BE2C (cell line): ENCODE measurements at regions not wholly inside any gene's neighbourhood (a gene's known extent, or its start where the extent isn't known, plus 50 kb on each side); places are given as distances from the start of the nearest gene placed in this dataset.
A peak's percentile ranks its signal among the peaks of the same experiment; 100 is the strongest.

Source experiments
- DNase-seq: peaks from one replicate; pipeline ENCODE4 v3.0.0-alpha.2; 2020
- H3K27me3 ChIP-seq: fragments of 250-450 bp; sonication (Bioruptor Pico); 2 replicates; pipeline ENCODE4 v1.5.1; 2020; ENCODE audit warnings: mild to moderate bottlenecking
- H3K36me3 ChIP-seq: fragments of 250-450 bp; sonication (Bioruptor Pico); 2 replicates; pipeline ENCODE4 v1.5.1; 2020; ENCODE audit warnings: mild to moderate bottlenecking
- H3K4me1 ChIP-seq: fragments of 250-450 bp; sonication (Bioruptor Pico); 2 replicates; pipeline ENCODE4 v1.5.1; 2020
- H3K4me3 ChIP-seq: 2 replicates; pipeline ENCODE4 v1.5.1; 2011; ENCODE audit warnings: low read depth, low read length
- H3K9me3 ChIP-seq: fragments of 250-450 bp; sonication (Bioruptor Pico); 2 replicates; pipeline ENCODE4 v1.5.1; 2020
- TF ChIP-seq, protein P1 (sequence below): IDR thresholded peaks from 2 replicates; pipeline ENCODE4 v1.5.1; 2012; ENCODE audit warnings: mild to moderate bottlenecking, low read depth, low read length

- H3K4me3 ChIP-seq: no peak overlapping the region
- TF ChIP-seq, protein P1, sequence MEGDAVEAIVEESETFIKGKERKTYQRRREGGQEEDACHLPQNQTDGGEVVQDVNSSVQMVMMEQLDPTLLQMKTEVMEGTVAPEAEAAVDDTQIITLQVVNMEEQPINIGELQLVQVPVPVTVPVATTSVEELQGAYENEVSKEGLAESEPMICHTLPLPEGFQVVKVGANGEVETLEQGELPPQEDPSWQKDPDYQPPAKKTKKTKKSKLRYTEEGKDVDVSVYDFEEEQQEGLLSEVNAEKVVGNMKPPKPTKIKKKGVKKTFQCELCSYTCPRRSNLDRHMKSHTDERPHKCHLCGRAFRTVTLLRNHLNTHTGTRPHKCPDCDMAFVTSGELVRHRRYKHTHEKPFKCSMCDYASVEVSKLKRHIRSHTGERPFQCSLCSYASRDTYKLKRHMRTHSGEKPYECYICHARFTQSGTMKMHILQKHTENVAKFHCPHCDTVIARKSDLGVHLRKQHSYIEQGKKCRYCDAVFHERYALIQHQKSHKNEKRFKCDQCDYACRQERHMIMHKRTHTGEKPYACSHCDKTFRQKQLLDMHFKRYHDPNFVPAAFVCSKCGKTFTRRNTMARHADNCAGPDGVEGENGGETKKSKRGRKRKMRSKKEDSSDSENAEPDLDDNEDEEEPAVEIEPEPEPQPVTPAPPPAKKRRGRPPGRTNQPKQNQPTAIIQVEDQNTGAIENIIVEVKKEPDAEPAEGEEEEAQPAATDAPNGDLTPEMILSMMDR: no peak
- H3K9me3 ChIP-seq: no peaks in the 10 kb centered on the region
- no peaks in the 10 kb centered on the region for H3K36me3 ChIP-seq
- no peaks in the 10 kb centered on the region for H3K4me1 ChIP-seq
- no peak for DNase-seq
- no peaks in the 10 kb centered on the region for H3K27me3 ChIP-seq
These were observed 1321.4 kb downstream of the SLITRK1 start for GRCh38 chr13:82560889-82561288.

- Histone ChIP-seq H3K4me3 (no peak overlapping the region), H3K9me3 (no peaks in the 10 kb centered on the region), H3K27me3 (no peaks in the 10 kb centered on the region), H3K4me1 (peaks cover 13% of the 10 kb centered on the region), H3K36me3 (no peaks in the 10 kb centered on the region)
- DNase-seq: no peak
- TF ChIP-seq, protein P1: no peak
These were observed 1359.4 kb downstream of the SLITRK1 start for GRCh38 chr13:82522872-82523271.

GRCh38 chr13:82506805-82507414, 1375.4 kb downstream of the SLITRK1 start:
- TF ChIP-seq, protein P1: no peak
- DNase-seq: no peak
- H3K4me3 ChIP-seq: no peak overlapping the region
- H3K4me1 ChIP-seq: no peaks in the 10 kb centered on the region
- H3K27me3 ChIP-seq: no peaks in the 10 kb centered on the region
- no peaks in the 10 kb centered on the region for H3K36me3 ChIP-seq
- no peaks in the 10 kb centered on the region for H3K9me3 ChIP-seq

DNA sequence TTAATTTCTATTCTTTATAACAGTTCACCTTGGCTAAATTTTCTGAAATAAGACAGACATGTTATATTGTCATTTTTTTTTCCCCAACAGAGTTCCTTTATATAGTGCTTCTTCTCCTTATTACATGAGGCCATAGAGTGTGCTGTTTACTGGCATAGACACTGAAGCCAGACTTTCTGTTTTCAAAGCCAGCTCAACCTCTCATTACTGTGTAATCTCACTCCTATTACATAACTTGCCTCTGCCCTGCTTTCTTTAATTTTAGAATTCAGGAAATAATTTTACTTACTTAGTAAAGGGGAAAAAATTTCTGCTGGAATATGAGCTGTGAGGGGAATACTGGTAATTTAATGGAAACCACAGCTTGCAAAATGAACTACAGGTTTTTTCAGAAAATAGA, 1380.4 kb downstream of the SLITRK1 start:
- H3K36me3 ChIP-seq: no peaks in the 10 kb centered on the region
- no peak for DNase-seq
- no peaks in the 10 kb centered on the region for H3K9me3 ChIP-seq
- TF ChIP-seq, protein P1: no peak
- H3K4me3 ChIP-seq: no peak overlapping the region
- H3K27me3 ChIP-seq: no peaks in the 10 kb centered on the region
- no peaks in the 10 kb centered on the region for H3K4me1 ChIP-seq

DNA sequence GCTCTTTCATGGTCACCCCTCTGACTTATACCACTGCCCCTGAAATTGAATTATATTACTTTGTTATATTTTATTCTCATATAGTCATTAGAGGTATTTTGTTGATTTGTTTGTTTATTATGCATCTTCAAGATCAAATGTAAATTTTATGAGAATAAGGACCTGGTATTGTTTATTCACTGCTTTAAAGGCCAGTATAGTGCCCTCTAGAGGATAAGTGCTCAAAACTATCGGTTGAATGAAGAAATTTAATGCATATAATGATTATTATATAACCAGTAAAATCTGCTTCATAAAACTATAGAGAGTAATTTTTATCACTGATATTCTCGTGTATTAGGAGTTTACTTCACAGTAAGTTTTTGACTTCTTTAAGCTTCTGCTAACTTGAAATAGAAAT, 1401.9 kb downstream of the SLITRK1 start:
- no peak overlapping the region for H3K4me3 ChIP-seq
- no peaks in the 10 kb centered on the region for H3K9me3 ChIP-seq
- H3K36me3 ChIP-seq: no peaks in the 10 kb centered on the region
- H3K4me1 ChIP-seq: no peaks in the 10 kb centered on the region
- TF ChIP-seq, protein P1: peak; percentile 57
- H3K27me3 ChIP-seq: no peaks in the 10 kb centered on the region
- DNase-seq: no peak

DNA sequence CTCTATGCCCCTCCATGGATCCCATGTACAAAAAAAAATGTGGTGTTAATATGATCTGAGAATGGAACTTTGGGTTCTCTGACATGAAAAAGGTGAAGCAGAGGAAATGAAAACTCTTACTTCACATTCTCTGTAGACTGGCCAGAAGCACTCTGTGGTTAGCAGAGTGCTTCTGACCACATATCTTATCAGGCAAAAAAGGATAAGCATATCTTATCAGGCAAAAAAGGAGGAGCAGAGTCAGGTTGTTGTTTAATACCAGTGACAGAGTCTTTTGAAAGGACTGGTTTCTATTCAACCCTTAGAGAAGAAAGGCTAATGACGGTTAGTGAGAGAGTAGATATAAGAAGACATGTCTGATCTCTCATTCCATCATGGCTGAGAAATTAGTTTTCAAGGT, 1404.8 kb downstream of the SLITRK1 start:
- TF ChIP-seq, protein P1: no peak
- no peaks in the 10 kb centered on the region for H3K27me3 ChIP-seq
- no peaks in the 10 kb centered on the region for H3K4me1 ChIP-seq
- H3K4me3 ChIP-seq: no peak overlapping the region
- no peaks in the 10 kb centered on the region for H3K36me3 ChIP-seq
- DNase-seq: no peak
- H3K9me3 ChIP-seq: no peaks in the 10 kb centered on the region
